ENCODE measurements at regions not wholly inside any gene's neighbourhood (a gene's known extent, or its start where the extent isn't known, plus 50 kb on each side); places are given as distances from the start of the nearest gene placed in this dataset.

- Histone ChIP-seq H3K27me3 (ENCODE audit: insufficient read depth, low read length) (no peaks in the 10 kb centered on the region), H3K4me1 (ENCODE audit: insufficient read depth, low read length) (no peaks in the 10 kb centered on the region), H3K9me3 (ENCODE audit: control insufficient read depth in 1 of 2, low read length in 2 of 2) (no peaks in the 10 kb centered on the region), H3K4me3 (ENCODE audit: low read length in 2 of 2) (no peak overlapping the region), H3K36me3 (ENCODE audit: insufficient read depth, low read length) (no peaks in the 10 kb centered on the region), H3K27ac (ENCODE audit: low read depth, low read length) (no peak overlapping the region)
- H3K27ac Mint-ChIP-seq, result no peak overlapping the region
- POLR2A ChIA-PET (ENCODE audit: partially characterized antibody), result no interaction called here
- peaks cover 1 to 6% of the 10 kb centered on the region in 2 donors for H3K27me3 Mint-ChIP-seq
- H3K4me3 Mint-ChIP-seq, result no peak overlapping the region
- no peaks in the 10 kb centered on the region for H3K36me3 Mint-ChIP-seq
- intact Hi-C loops (cut with micrococcal nuclease), result no loop called here
- H3K9me3 Mint-ChIP-seq, result peaks cover 0 to 4% (median 0%) of the 10 kb centered on the region in 8 donors
- H3K4me1 Mint-ChIP-seq, result peaks cover 0 to 2% (median 0%) of the 10 kb centered on the region in 4 donors
- CTCF ChIA-PET (ENCODE audit: partially characterized antibody), result no interaction called here
- no peak for DNase-seq
Observed at GRCh38 chr5:109989161-109989560, 299.4 kb downstream of the MAN2A1 start.

DNA sequence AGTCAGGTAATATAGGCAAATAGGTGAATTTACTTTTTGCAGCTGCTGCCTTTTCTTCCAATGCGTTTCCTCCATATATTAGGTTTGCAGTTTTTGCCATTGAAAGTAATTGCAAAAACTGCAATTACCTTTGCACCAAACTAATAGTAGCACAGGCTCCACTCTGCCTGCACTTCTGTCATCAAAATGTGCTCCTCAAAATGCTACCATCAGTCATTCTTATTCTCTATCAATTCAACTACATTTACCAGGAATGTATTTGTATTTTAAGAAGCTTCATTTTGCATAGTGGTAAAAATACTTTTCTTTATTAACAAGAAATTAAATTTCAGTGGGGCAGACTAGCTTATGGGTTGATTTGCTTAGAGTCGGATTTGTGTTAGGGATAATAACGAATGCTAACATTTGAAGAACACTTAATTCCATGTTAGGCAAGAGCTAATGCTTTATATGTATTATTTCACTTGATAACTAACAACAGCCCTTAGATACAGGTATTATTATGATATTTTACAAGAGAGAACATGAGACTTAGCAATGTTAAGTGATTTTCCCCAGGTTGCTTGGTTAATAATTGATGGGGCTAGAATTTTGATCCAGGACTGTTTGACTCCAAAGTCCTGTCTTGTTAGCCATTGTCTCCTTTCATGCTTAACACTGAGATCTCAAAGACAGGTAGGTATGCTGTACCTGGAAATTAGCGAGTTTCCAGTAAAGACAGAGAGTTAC lies 300.4 kb downstream of the MAN2A1 start:
- peaks cover 0 to 4% (median 0%) of the 10 kb centered on the region in 8 donors for H3K9me3 Mint-ChIP-seq
- no peaks in the 10 kb centered on the region for H3K36me3 Mint-ChIP-seq
- peaks cover 0 to 6% of the 10 kb centered on the region in 2 donors for H3K27me3 Mint-ChIP-seq
- Histone ChIP-seq H3K4me3 (ENCODE audit: low read length in 2 of 2) (no peak overlapping the region), H3K36me3 (ENCODE audit: insufficient read depth, low read length) (no peaks in the 10 kb centered on the region), H3K4me1 (ENCODE audit: insufficient read depth, low read length) (no peaks in the 10 kb centered on the region), H3K27ac (ENCODE audit: low read depth, low read length) (no peak overlapping the region), H3K9me3 (ENCODE audit: control insufficient read depth in 1 of 2, low read length in 2 of 2) (no peaks in the 10 kb centered on the region), H3K27me3 (ENCODE audit: insufficient read depth, low read length) (no peaks in the 10 kb centered on the region)
- H3K27ac Mint-ChIP-seq, result no peak overlapping the region
- H3K4me1 Mint-ChIP-seq, result peaks cover 0 to 2% (median 0%) of the 10 kb centered on the region in 4 donors
- DNase-seq, result no peak
- H3K4me3 Mint-ChIP-seq, result no peak overlapping the region
- ChIA-PET CTCF (ENCODE audit: partially characterized antibody) (no interaction called here), POLR2A (ENCODE audit: partially characterized antibody) (no interaction called here)
- intact Hi-C loops (cut with micrococcal nuclease), result no loop called here

DNA sequence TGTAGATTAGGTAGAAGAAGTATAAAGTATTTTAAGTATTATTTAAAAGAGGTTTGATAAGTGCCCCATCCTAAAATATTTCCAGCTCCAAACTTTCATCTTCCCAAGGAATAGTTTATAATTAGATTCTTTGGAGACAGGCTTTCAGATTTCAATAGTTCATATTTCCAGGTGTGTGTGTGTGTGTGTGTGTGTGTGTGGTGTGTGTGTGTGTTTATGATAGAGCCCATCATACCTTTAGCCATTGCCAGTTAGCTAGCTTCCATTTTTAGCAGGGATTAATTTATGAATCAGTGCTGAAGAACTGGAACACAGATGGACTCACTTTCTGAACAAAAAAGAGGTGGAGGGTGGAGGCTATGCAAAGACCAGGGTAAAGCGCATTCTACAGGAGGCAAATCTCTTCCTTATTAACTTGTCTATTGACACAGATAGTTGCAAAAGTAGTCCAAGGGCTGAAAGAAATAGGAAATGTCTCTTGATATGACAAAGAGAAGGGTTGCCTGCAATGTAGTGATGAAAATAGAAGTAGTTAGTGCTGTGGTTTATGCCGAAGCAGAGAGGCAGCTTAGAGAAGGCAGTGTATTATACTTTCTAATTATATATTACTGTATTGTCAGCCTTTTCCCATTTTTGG lies 301.1 kb downstream of the MAN2A1 start:
- Histone ChIP-seq H3K4me1 (ENCODE audit: insufficient read depth, low read length) (no peaks in the 10 kb centered on the region), H3K4me3 (ENCODE audit: low read length in 2 of 2) (no peak overlapping the region), H3K27me3 (ENCODE audit: insufficient read depth, low read length) (no peaks in the 10 kb centered on the region), H3K9me3 (ENCODE audit: control insufficient read depth in 1 of 2, low read length in 2 of 2) (no peaks in the 10 kb centered on the region), H3K27ac (ENCODE audit: low read depth, low read length) (no peak overlapping the region), H3K36me3 (ENCODE audit: insufficient read depth, low read length) (no peaks in the 10 kb centered on the region)
- no peak overlapping the region for H3K4me3 Mint-ChIP-seq
- ChIA-PET CTCF (ENCODE audit: partially characterized antibody) (no interaction called here), POLR2A (ENCODE audit: partially characterized antibody) (no interaction called here)
- peaks cover 0 to 6% of the 10 kb centered on the region in 2 donors for H3K27me3 Mint-ChIP-seq
- peaks cover 0 to 4% (median 0%) of the 10 kb centered on the region in 8 donors for H3K9me3 Mint-ChIP-seq
- intact Hi-C loops (cut with micrococcal nuclease), result no loop called here
- no peak overlapping the region for H3K27ac Mint-ChIP-seq
- DNase-seq, result no peak
- no peaks in the 10 kb centered on the region for H3K36me3 Mint-ChIP-seq
- peaks cover 0 to 2% (median 0%) of the 10 kb centered on the region in 4 donors for H3K4me1 Mint-ChIP-seq

DNA sequence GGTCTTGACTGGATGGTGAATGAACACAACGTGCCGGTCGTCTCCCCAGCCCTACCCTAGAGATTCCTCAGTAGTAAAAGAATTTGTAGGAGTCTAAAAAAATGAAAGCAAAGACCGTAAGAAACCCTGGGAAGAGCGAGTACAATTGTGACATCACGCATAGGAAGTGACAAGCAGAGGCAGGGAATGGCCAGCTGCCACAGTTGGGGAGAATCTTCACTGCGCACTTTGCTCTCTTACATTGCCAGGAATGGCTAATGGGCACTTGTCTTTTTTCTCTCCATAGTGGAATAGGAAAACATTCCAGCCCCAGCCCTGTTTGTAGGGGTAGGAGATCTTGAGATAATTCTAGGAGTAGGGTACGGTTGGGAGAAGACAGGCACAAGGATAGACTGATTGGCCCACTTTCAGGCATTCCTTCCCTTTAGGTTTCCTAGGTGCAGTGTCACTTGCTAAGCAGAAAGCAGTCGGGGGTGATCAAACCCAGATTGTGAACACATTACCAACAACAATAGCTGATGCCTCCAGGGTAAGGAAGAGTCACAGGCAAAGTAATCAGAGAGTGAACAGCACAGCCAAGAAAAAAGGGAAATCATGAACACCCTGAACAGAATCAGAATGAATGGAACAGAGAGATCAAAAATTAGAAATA lies 302.7 kb downstream of the MAN2A1 start:
- H3K36me3 ChIP-seq (ENCODE audit: insufficient read depth, low read length), result no peaks in the 10 kb centered on the region
- intact Hi-C loops (cut with micrococcal nuclease), result no loop called here
- no peaks in the 10 kb centered on the region for H3K4me1 ChIP-seq (ENCODE audit: insufficient read depth, low read length)
- Mint-ChIP-seq H3K36me3 (no peaks in the 10 kb centered on the region), H3K9me3 (peaks cover 0 to 4% (median 0%) of the 10 kb centered on the region in 8 donors), H3K4me3 (no peak overlapping the region), H3K27ac (no peak overlapping the region), H3K27me3 (peaks cover 0 to 6% of the 10 kb centered on the region in 2 donors), H3K4me1 (no peaks in the 10 kb centered on the region)
- POLR2A ChIA-PET (ENCODE audit: partially characterized antibody), result no interaction called here
- CTCF ChIA-PET (ENCODE audit: partially characterized antibody), result no interaction called here
- no peaks in the 10 kb centered on the region for H3K27me3 ChIP-seq (ENCODE audit: insufficient read depth, low read length)
- H3K27ac ChIP-seq (ENCODE audit: low read depth, low read length), result no peak overlapping the region
- no peak for DNase-seq
- H3K4me3 ChIP-seq (ENCODE audit: low read length in 2 of 2), result no peak overlapping the region
- no peaks in the 10 kb centered on the region for H3K9me3 ChIP-seq (ENCODE audit: control insufficient read depth in 1 of 2, low read length in 2 of 2)

- Mint-ChIP-seq H3K27ac (no peak overlapping the region), H3K36me3 (no peaks in the 10 kb centered on the region), H3K27me3 (peaks cover 0 to 2% of the 10 kb centered on the region in 2 donors), H3K4me1 (no peaks in the 10 kb centered on the region), H3K9me3 (peaks cover 0 to 8% (median 1%) of the 10 kb centered on the region in 8 donors), H3K4me3 (no peak overlapping the region)
- no peak for DNase-seq
- CTCF ChIA-PET (ENCODE audit: partially characterized antibody), result no interaction called here
- Histone ChIP-seq H3K36me3 (ENCODE audit: insufficient read depth, low read length) (no peaks in the 10 kb centered on the region), H3K4me1 (ENCODE audit: insufficient read depth, low read length) (no peaks in the 10 kb centered on the region), H3K9me3 (ENCODE audit: control insufficient read depth in 1 of 2, low read length in 2 of 2) (no peaks in the 10 kb centered on the region), H3K4me3 (ENCODE audit: low read length in 2 of 2) (no peak overlapping the region), H3K27ac (ENCODE audit: low read depth, low read length) (no peak overlapping the region), H3K27me3 (ENCODE audit: insufficient read depth, low read length) (no peaks in the 10 kb centered on the region)
- POLR2A ChIA-PET (ENCODE audit: partially characterized antibody), result no interaction called here
- intact Hi-C loops (cut with micrococcal nuclease), result no loop called here
Observed at GRCh38 chr5:109994135-109994534, 304.4 kb downstream of the MAN2A1 start.

GRCh38 chr5:109996246-109996645 lies 306.5 kb downstream of the MAN2A1 start:
- Histone ChIP-seq H3K27ac (ENCODE audit: low read depth, low read length) (no peak overlapping the region), H3K9me3 (ENCODE audit: control insufficient read depth in 1 of 2, low read length in 2 of 2) (no peaks in the 10 kb centered on the region), H3K36me3 (ENCODE audit: insufficient read depth, low read length) (no peaks in the 10 kb centered on the region), H3K4me1 (ENCODE audit: insufficient read depth, low read length) (no peaks in the 10 kb centered on the region), H3K4me3 (ENCODE audit: low read length in 2 of 2) (no peak overlapping the region), H3K27me3 (ENCODE audit: insufficient read depth, low read length) (no peaks in the 10 kb centered on the region)
- Mint-ChIP-seq H3K4me1 (peaks cover 0 to 2% (median 0%) of the 10 kb centered on the region in 4 donors), H3K27me3 (no peaks in the 10 kb centered on the region), H3K27ac (no peak overlapping the region), H3K4me3 (no peak overlapping the region), H3K36me3 (no peaks in the 10 kb centered on the region), H3K9me3 (peaks cover 0 to 5% (median 2%) of the 10 kb centered on the region in 8 donors)
- ChIA-PET POLR2A (ENCODE audit: partially characterized antibody) (no interaction called here), CTCF (ENCODE audit: partially characterized antibody) (no interaction called here)
- DNase-seq, result no peak
- intact Hi-C loops (cut with micrococcal nuclease), result no loop called here

DNA sequence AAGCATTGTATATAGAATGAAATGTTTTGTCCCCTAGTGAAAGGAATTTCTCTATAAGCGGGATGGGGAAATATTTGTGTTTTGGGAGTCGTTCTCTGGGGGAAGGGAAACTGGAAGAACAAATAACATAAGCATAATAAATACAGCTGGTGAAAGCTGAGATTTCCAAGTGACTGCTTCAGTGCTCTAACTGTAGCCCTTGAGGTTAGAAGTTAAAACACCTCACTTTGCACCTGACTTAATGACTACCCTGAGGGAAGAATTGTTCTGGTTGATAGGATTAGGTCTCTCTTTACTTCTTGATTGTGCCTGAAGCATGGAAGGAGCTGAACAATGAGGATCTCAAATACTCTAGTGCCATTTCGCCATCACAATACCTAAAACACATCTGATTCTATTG lies 307.4 kb downstream of the MAN2A1 start:
- Histone ChIP-seq H3K4me3 (ENCODE audit: low read length in 2 of 2) (no peak overlapping the region), H3K36me3 (ENCODE audit: insufficient read depth, low read length) (no peaks in the 10 kb centered on the region), H3K27ac (ENCODE audit: low read depth, low read length) (no peak overlapping the region), H3K27me3 (ENCODE audit: insufficient read depth, low read length) (no peaks in the 10 kb centered on the region), H3K9me3 (ENCODE audit: control insufficient read depth in 1 of 2, low read length in 2 of 2) (no peaks in the 10 kb centered on the region), H3K4me1 (ENCODE audit: insufficient read depth, low read length) (no peaks in the 10 kb centered on the region)
- DNase-seq, result no peak
- peaks cover 0 to 2% (median 0%) of the 10 kb centered on the region in 4 donors for H3K4me1 Mint-ChIP-seq
- no peak overlapping the region for H3K27ac Mint-ChIP-seq
- POLR2A ChIA-PET (ENCODE audit: partially characterized antibody), result no interaction called here
- H3K9me3 Mint-ChIP-seq, result peaks cover 0 to 5% (median 2%) of the 10 kb centered on the region in 8 donors
- H3K4me3 Mint-ChIP-seq, result no peak overlapping the region
- H3K36me3 Mint-ChIP-seq, result no peaks in the 10 kb centered on the region
- CTCF ChIA-PET (ENCODE audit: partially characterized antibody), result no interaction called here
- no peaks in the 10 kb centered on the region for H3K27me3 Mint-ChIP-seq
- intact Hi-C loops (cut with micrococcal nuclease), result no loop called here
